ENCODE measurements at regions not wholly inside any gene's neighbourhood (a gene's known extent, or its start where the extent isn't known, plus 50 kb on each side); places are given as distances from the start of the nearest gene placed in this dataset.

- TF ChIP-seq CTCF (IDR thresholded peaks at IDR 0.05) (no peak), POLR2A (IDR thresholded peaks at IDR 0.05) (no peak)
Measured at GRCh38 chr1:38277646-38278045, 231.1 kb upstream of the POU3F1 start.
